ENCODE measurements at regions not wholly inside any gene's neighbourhood (a gene's known extent, or its start where the extent isn't known, plus 50 kb on each side); places are given as distances from the start of the nearest gene placed in this dataset.

- TF ChIP-seq CTCF (IDR thresholded peaks at IDR 0.05) (no peak), POLR2AphosphoS5 (IDR thresholded peaks at IDR 0.05) (peak; percentile 72 to 80 (median 72)), EP300 (IDR thresholded peaks at IDR 0.05) (peak in 3 of 4 donors; percentile 51 to 83 (median 61))
Measured at GRCh38 chr14:94971750-94972149, 185.6 kb downstream of the DICER1 start.
